ENCODE measurements at regions not wholly inside any gene's neighbourhood (a gene's known extent, or its start where the extent isn't known, plus 50 kb on each side); places are given as distances from the start of the nearest gene placed in this dataset.

DNA sequence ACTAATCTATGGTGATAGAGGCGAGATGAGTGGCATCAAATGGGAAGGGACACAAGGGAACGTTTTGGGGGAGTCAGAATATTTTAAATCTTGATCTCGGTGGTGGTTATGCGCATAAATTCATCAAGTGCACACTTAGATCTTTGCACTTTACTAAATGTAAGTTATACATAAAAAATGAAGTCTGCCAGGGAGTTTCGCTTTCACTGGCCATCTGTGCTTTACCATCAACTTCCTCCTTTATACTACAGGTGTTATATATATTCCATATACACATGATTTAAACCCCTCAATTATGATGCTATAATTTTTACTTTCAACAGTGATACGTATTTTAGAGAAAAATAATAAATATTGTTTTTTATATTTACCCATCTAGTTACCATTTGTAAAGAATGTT is 97.6 kb upstream of the AKIRIN2 start:
- no peaks in the 10 kb centered on the region for H3K27me3 ChIP-seq (replicated peaks; ENCODE audit: insufficient read depth)
- TF ChIP-seq, protein P1, sequence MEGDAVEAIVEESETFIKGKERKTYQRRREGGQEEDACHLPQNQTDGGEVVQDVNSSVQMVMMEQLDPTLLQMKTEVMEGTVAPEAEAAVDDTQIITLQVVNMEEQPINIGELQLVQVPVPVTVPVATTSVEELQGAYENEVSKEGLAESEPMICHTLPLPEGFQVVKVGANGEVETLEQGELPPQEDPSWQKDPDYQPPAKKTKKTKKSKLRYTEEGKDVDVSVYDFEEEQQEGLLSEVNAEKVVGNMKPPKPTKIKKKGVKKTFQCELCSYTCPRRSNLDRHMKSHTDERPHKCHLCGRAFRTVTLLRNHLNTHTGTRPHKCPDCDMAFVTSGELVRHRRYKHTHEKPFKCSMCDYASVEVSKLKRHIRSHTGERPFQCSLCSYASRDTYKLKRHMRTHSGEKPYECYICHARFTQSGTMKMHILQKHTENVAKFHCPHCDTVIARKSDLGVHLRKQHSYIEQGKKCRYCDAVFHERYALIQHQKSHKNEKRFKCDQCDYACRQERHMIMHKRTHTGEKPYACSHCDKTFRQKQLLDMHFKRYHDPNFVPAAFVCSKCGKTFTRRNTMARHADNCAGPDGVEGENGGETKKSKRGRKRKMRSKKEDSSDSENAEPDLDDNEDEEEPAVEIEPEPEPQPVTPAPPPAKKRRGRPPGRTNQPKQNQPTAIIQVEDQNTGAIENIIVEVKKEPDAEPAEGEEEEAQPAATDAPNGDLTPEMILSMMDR (IDR thresholded peaks at IDR 0.05): no peak
- H3K27ac ChIP-seq: no peak overlapping the region
- no peaks in the 10 kb centered on the region for H3K9me3 ChIP-seq
- DNase-seq (ENCODE audit: low spot score) (no peak), ATAC-seq (ENCODE audit: insufficient number of reproducible peaks, low FRiP score, low read depth) (no peak)
- H3K4me1 ChIP-seq (ENCODE audit: control insufficient read depth in 1 of 2, low read depth in 2 of 2): no peaks in the 10 kb centered on the region
- no peaks in the 10 kb centered on the region for H3K36me3 ChIP-seq
- no peak overlapping the region for H3K4me3 ChIP-seq

DNA sequence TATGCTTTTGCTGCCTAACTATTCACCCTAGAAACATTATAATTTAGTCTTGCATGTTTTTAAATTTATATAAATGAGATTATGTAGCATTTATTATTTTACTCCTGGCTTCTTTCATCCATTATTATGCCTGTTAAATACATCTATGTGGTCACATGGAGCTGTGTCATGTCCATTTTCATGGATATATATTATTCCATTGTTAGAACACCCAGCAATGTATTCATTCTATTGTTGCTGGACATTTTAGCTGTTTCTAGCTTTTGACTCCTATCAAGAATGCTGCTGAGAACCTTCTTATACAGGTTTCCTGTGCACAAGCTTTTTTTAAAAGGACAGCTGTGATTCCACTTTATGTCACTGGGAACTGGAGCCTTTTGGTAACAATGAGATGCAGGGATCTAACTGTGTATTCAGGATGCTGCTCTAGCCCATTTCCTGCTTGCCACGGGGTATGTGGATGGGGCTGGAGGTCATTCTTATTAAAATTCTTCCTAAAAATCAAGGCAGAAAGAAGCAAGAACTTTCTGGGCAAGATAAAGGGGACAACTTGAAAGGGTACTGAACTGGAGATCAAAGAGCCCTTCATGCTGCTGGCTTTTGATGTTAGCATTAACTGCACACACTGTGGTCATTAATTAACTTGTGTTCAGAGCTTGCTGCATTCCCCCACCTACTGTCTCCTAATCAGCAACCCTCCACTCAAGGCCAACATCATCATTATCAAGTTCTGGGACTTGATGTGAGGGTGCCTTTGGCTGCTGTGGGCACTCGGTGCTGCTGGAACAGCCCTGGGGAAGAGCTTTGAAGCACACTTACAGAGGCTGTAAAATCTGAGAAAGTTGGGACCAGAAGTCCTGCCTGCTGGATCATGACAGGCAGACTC is 96.6 kb upstream of the AKIRIN2 start:
- TF ChIP-seq, protein P1 (IDR thresholded peaks at IDR 0.05): no peak
- Histone ChIP-seq H3K9me3 (no peaks in the 10 kb centered on the region), H3K36me3 (no peaks in the 10 kb centered on the region), H3K4me3 (no peak overlapping the region), H3K27me3 (replicated peaks; ENCODE audit: insufficient read depth) (no peaks in the 10 kb centered on the region), H3K27ac (no peak overlapping the region), H3K4me1 (ENCODE audit: control insufficient read depth in 1 of 2, low read depth in 2 of 2) (no peaks in the 10 kb centered on the region)
- no peak for DNase-seq (ENCODE audit: low spot score)
- ATAC-seq (ENCODE audit: insufficient number of reproducible peaks, low FRiP score, low read depth): no peak

DNA sequence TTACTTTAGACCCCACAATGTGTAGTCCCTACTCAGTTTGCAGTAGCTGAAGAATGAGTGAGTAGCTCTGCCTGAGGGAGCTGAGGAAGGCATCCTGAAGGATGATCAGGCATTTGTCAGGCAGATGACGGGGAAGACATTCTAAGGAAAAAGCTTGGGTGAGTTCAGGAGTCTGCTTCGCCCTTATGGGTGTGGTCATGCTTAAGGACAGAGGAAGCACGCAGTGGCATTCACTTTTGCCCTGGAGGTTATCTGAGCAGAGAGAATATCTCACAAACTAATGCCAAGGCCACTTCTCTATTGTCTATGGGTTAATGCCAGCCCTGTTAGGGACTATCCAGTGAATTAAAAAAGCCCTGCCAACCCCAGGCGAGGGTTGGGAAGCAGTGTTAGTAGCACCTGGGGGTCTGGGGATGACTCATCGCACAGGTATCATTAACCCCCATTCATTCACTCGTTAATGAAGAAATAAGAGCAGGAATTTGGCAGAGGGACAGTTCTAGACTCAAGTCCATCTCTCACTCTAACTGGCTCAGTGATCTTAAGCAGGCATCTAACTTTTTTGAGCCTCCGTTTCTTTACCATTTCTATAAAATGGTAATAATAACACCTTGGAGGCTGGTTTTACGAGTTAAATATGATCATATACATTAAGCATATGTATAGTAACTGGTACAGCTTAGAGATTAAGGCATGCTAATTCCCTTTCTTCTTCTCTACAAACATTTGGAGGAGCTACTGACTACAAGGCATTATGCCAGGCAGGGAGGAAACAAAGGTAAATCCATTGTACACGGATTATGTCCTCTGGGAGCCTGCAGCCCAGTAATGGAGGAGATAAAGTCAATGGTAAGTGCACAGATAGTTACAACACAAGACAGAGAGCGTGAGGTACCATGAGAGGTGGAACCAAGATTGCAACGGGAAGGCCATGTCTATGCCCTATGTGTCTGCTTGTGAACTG is 93.2 kb upstream of the AKIRIN2 start:
- ATAC-seq (ENCODE audit: insufficient number of reproducible peaks, low FRiP score, low read depth): no peak
- no peaks in the 10 kb centered on the region for H3K9me3 ChIP-seq
- DNase-seq (ENCODE audit: low spot score): no peak
- TF ChIP-seq, protein P1 (IDR thresholded peaks at IDR 0.05): no peak
- H3K4me1 ChIP-seq (ENCODE audit: control insufficient read depth in 1 of 2, low read depth in 2 of 2): no peaks in the 10 kb centered on the region
- no peaks in the 10 kb centered on the region for H3K27me3 ChIP-seq (replicated peaks; ENCODE audit: insufficient read depth)
- H3K27ac ChIP-seq: no peak overlapping the region
- H3K36me3 ChIP-seq: no peaks in the 10 kb centered on the region
- no peak overlapping the region for H3K4me3 ChIP-seq

DNA sequence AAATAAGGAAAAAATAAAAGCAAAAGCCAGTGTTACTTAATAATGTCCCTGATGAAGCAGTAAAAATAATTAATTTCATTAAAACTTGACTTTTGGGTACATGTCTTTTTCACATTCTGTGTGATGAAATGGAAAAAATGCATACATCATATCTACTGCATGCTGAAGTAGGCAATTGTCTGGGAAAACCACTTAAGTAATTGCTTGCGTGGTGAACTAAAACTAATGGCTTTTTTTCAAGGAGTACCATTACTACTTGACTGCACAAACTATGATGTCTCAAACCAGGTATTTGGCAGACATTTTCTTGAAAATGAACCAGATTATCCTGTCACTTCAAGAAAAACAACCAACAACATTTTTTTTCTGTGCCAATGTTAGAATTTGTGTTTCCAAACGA is 91.3 kb upstream of the AKIRIN2 start:
- no peaks in the 10 kb centered on the region for H3K36me3 ChIP-seq
- H3K4me3 ChIP-seq: no peak overlapping the region
- DNase-seq (ENCODE audit: low spot score): no peak
- H3K27me3 ChIP-seq (replicated peaks; ENCODE audit: insufficient read depth): no peaks in the 10 kb centered on the region
- no peak overlapping the region for H3K27ac ChIP-seq
- TF ChIP-seq, protein P1 (IDR thresholded peaks at IDR 0.05): no peak
- no peaks in the 10 kb centered on the region for H3K9me3 ChIP-seq
- no peak for ATAC-seq (ENCODE audit: insufficient number of reproducible peaks, low FRiP score, low read depth)
- no peaks in the 10 kb centered on the region for H3K4me1 ChIP-seq (ENCODE audit: control insufficient read depth in 1 of 2, low read depth in 2 of 2)

DNA sequence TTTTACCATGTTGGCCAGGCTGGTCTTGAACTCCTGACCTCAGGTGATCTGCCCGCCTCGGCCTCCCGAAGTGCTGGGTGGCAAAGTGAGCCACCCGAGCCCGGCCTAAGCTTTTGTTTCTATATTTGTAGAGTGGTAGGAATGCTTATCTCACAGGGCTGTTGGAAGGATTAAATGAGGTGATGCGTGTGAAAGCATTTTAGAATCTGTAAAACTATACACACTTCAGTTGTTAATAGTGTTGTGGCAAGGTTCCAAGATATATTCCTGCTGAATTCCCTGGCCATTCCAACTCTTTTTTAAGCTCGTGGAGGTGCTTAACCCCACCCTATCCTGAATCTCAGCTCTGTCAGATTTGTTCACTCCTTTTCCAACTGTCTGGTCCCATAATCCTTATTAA is 89.9 kb upstream of the AKIRIN2 start:
- H3K4me3 ChIP-seq: no peak overlapping the region
- DNase-seq (ENCODE audit: low spot score): no peak
- no peak overlapping the region for H3K27ac ChIP-seq
- no peaks in the 10 kb centered on the region for H3K9me3 ChIP-seq
- TF ChIP-seq, protein P1 (IDR thresholded peaks at IDR 0.05): no peak
- H3K36me3 ChIP-seq: no peaks in the 10 kb centered on the region
- no peaks in the 10 kb centered on the region for H3K4me1 ChIP-seq (ENCODE audit: control insufficient read depth in 1 of 2, low read depth in 2 of 2)
- ATAC-seq (ENCODE audit: insufficient number of reproducible peaks, low FRiP score, low read depth): no peak
- H3K27me3 ChIP-seq (replicated peaks; ENCODE audit: insufficient read depth): no peaks in the 10 kb centered on the region
